ENCODE measurements at regions not wholly inside any gene's neighbourhood (a gene's known extent, or its start where the extent isn't known, plus 50 kb on each side); places are given as distances from the start of the nearest gene placed in this dataset.

DNA sequence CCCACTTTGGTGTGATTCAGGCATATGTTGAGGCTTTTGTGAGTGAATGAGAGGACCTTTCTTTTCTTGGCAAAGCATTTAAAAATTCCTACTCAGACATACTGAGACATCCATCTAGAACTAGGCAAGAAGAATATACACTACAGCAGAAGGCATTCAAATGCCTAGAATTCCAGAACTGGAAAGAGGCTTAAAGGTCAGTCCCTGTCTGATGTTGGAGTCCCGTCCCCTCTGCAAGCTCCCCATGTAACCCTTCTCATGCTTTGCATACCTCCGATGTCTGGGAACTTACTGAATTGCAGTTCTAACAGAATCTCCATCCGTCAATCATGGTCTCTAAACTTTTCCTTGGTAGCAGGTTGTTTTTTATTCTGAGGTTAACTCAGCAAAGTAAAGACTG, 152.9 kb downstream of the ATP6V1G3 start:
- TF ChIP-seq, protein P1, sequence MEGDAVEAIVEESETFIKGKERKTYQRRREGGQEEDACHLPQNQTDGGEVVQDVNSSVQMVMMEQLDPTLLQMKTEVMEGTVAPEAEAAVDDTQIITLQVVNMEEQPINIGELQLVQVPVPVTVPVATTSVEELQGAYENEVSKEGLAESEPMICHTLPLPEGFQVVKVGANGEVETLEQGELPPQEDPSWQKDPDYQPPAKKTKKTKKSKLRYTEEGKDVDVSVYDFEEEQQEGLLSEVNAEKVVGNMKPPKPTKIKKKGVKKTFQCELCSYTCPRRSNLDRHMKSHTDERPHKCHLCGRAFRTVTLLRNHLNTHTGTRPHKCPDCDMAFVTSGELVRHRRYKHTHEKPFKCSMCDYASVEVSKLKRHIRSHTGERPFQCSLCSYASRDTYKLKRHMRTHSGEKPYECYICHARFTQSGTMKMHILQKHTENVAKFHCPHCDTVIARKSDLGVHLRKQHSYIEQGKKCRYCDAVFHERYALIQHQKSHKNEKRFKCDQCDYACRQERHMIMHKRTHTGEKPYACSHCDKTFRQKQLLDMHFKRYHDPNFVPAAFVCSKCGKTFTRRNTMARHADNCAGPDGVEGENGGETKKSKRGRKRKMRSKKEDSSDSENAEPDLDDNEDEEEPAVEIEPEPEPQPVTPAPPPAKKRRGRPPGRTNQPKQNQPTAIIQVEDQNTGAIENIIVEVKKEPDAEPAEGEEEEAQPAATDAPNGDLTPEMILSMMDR (IDR thresholded peaks at IDR 0.05; ENCODE audit: low read depth, low read length): no peak
- TF ChIP-seq EZH2phosphoT487 (IDR thresholded peaks at IDR 0.05; ENCODE audit: low read depth): no peak

Measured in OCI-LY3 (cell line).